CD4-positive, alpha-beta T cell treated with Interleukin-17A for 1 hour (primary cell): ENCODE measurements at regions not wholly inside any gene's neighbourhood (a gene's known extent, or its start where the extent isn't known, plus 50 kb on each side); places are given as distances from the start of the nearest gene placed in this dataset.

ENCODE experiments used
- DNase-seq: peaks from one replicate; pipeline ENCODE4 v3.0.0-alpha.2; 2020

DNA sequence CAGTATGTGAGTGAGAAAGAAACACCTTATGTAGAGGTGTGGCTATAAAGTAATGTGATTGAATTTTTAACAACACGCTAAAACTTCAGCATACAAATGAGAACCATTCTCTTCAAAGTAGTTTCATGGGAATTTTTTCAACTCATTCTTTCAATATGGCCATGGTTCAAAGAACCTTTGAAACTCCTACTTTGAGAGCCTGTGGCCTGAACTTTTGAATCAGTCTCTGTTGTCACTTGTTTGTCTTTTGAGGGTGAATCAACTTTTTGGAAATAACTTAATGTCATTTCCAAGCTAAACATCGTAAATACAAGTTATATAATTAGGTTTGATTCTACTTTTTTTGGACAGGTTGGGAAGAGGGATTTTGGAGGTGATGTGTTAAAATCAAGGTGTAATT, 49.9 kb upstream of the CASK start:
- DNase-seq, result no peak
